DOHH2 (cell line): ENCODE measurements at regions not wholly inside any gene's neighbourhood (a gene's known extent, or its start where the extent isn't known, plus 50 kb on each side); places are given as distances from the start of the nearest gene placed in this dataset.
"Not testable (repeated sequence)": the region's sequence is repeated elsewhere in the genome, so short reads cannot be mapped to it uniquely, and the experiment has no call there.

Source experiments
- CTCF ChIP-seq: fragments of 200-600 bp; sonication (generic); IDR thresholded peaks from one replicate; pipeline ENCODE4 v1.5.1; 2014; ENCODE audit warnings: antibody characterized with exemption, mild to moderate bottlenecking, low read depth, low read length; ENCODE audit not compliant: poor library complexity, severe bottlenecking
- EZH2phosphoT487 ChIP-seq: fragments of 200-600 bp; sonication (generic); IDR thresholded peaks from 2 replicates; pipeline ENCODE4 v1.6.1; 2017; ENCODE audit warnings: borderline replicate concordance, mild to moderate bottlenecking, antibody characterized with exemption, low read length, moderate library complexity, mixed read lengths

GRCh38 chr3:198139513-198140167, 179.6 kb downstream of the LMLN start:
- not testable (repeated sequence) for TF ChIP-seq CTCF, EZH2phosphoT487
